ENCODE measurements at regions not wholly inside any gene's neighbourhood (a gene's known extent, or its start where the extent isn't known, plus 50 kb on each side); places are given as distances from the start of the nearest gene placed in this dataset.

- no peak for DNase-seq
These were observed 105.6 kb upstream of the CCDC112 start for GRCh38 chr5:115402092-115402491.

DNA sequence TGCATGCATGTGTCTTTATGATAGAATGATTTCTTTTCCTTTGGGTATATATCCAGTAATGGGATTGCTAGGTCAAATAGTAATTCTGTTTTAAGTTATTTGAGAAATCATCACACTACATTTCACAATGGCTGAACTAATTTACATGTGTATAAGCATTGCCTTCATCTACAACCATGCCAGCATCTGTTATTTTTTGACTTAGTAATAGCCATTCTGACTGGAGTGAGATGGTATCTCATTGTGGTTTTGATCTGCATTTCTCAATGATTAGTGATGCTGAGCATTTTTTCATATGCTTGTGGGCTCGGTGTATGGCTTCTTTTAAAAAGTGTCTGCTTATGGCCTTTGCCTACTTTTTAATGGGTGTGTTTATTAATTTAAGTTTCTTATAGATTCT is 102.3 kb upstream of the CCDC112 start:
- no peak for DNase-seq

DNA sequence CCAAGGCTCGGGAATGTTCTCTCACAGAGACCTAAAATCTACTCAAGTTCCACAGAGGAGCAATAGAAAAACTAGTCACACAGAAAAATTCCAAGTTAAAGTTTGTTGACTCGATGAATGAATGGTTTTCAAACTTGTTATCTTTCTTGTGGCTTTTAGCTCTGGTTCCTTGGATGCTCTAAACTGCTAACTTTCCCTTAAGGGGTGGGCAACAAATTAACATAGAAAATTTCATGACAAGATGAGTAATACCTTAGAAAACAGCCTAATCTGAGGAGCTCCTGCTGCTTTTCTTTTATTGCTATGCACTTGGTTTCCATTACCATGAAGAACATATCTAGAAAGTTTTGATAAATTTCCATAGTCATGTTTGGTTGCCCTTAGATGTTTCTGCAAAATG is 100.2 kb upstream of the CCDC112 start:
- no peak for DNase-seq

- no peak for DNase-seq
These were observed 99.6 kb upstream of the CCDC112 start for GRCh38 chr5:115396081-115396480.

DNA sequence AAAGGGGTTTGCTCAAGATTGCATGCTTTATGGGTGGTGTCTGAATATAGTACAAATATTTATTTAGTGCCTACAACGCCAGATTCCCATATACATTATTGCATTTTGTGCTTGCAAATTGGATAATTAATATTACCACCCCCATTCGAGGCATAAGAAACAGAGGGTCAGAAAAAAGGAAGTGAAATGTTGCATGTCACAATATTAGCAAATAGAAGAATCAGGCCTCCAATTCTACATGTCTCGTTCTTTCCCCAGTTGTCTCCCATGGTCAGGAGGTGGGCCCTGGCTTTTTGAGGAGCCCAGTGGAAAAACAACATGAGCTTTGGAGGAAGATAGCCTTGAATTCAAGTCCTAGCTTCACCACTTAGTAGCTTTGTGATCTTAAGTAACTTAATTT is 98.1 kb upstream of the CCDC112 start:
- DNase-seq: no peak

DNA sequence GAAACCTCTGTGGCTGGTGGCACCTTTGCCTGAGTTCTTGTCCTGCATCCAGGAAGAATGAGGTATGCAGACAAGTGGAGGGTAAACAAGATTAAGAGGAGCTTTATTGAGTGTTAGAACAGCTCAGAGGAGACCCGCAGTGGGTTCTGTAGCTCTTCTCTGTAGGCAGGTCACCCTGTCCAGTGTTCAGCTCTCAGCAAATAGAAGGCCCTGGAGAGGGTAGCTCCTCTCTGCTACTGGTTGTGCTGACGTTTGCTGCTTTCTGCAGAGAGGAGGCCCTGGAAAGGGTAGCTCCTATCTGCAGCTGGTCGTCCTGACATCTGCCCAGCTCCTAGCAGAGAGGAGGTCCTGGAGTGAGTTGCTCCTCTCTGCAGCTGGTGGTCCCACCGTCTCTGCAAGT is 96.8 kb upstream of the CCDC112 start:
- no peak for DNase-seq

DNA sequence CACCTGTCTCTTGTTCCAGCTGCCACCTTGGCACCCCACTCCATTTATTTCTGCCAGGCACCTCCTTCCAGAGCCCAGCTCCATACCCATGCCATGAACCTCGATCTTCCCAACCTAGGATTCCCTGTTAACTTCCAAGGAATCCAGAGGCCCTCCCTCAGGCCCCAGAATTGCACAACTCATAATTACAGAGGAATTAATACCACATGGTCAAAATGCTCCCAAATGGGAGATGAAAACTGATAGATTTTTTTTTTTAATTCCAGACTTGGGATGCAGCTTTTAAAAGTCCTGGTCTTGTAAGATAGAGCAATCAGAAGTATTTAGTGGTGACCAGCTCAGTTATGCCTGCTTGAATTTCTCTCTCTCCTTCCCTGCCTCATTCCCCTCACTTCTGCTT is 96.2 kb upstream of the CCDC112 start:
- no peak for DNase-seq

DNA sequence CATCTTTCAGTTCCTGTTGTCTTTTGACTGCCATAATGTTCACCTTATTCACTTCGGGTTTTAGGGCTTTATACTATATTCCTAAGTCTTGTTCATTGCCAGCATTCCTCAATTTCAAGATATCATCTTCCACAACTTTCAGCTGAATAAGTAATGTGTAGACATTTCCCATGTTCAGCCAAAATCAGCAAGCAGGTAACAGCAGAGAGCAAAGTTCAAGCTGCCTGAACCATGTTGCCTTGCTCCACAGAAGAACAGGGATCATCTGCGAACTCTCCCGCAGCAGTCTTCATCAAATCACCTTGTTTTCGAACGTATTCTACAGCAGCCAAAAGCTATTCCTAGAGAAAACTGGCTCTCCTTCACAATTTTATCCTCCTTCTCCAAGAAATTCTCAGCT is 95.3 kb upstream of the CCDC112 start:
- no peak for DNase-seq

- no peak for DNase-seq
These were observed 93.4 kb upstream of the CCDC112 start for GRCh38 chr5:115389799-115390382.

GRCh38 chr5:115389034-115389798 is 92.8 kb upstream of the CCDC112 start:
- DNase-seq: no peak

DNA sequence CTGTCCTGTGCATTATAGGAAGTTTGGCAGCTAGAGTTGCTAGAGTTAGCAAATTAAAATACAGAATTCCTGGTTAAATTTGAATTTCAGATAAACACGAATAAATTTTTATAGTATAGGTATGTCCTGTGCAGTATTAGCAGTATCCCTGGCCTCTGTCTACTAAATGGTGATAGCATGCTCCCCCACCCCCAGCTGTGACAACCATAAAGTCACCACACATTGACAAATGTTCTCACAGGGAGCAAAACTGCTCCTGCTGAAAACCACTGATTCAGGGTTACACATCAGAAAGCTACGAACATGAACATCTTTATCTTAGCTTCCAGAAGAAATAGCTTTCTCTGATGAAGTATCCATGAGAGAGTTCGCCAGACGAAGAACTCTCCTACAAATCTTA is 91.8 kb upstream of the CCDC112 start:
- no peak for DNase-seq

DNA sequence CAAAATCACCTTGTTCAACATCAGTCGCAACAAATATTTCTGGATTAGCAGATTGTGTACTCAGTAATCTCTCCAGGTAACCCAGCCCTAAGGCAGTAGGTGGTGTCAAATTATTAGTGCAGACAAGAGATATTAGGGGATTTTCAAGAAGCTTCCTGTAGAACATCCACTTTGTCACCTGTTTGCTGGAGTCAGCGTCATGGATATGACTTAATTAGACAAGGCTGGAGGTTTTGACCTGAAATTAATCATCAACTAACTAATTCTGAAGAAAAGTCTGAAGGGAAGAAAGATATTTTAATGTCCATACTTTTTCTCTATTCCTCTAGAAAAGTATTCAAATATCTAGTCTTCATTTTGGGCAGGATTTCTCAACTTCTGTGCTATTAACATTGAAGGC is 91.4 kb upstream of the CCDC112 start:
- no peak for DNase-seq

DNA sequence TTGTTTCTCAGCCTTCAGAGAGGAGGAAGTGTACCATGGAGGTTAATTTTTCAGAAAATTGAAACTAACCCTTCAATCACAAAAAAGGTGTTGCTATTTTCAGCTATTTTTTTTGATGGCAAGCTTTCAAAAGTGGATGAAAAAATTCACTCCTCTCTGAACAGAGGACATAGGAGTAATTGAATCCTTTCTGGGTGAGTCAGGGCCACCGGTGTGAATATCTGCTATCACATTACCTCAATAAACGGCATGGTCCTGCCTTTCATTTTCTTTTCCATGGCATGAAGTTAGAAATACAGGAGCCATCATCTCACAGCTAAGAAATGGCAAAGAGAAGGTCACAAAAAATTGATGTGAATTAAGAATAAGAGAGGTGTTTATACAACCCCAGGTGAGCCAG is 90.2 kb upstream of the CCDC112 start:
- DNase-seq: no peak

- no peak for DNase-seq
These were observed 88.3 kb upstream of the CCDC112 start for GRCh38 chr5:115384587-115385375.

GRCh38 chr5:115382989-115383388 is 86.5 kb upstream of the CCDC112 start:
- DNase-seq: no peak

- DNase-seq: no peak
These were observed 85.6 kb upstream of the CCDC112 start for GRCh38 chr5:115381911-115382662.

- DNase-seq: no peak
These were observed 83.3 kb upstream of the CCDC112 start for GRCh38 chr5:115379622-115380344.

GRCh38 chr5:115378754-115379153 is 82.3 kb upstream of the CCDC112 start:
- no peak for DNase-seq

- no peak for DNase-seq
These were observed 81.2 kb upstream of the CCDC112 start for GRCh38 chr5:115377468-115378217.

GRCh38 chr5:115375893-115376292 is 79.4 kb upstream of the CCDC112 start:
- DNase-seq: no peak

DNA sequence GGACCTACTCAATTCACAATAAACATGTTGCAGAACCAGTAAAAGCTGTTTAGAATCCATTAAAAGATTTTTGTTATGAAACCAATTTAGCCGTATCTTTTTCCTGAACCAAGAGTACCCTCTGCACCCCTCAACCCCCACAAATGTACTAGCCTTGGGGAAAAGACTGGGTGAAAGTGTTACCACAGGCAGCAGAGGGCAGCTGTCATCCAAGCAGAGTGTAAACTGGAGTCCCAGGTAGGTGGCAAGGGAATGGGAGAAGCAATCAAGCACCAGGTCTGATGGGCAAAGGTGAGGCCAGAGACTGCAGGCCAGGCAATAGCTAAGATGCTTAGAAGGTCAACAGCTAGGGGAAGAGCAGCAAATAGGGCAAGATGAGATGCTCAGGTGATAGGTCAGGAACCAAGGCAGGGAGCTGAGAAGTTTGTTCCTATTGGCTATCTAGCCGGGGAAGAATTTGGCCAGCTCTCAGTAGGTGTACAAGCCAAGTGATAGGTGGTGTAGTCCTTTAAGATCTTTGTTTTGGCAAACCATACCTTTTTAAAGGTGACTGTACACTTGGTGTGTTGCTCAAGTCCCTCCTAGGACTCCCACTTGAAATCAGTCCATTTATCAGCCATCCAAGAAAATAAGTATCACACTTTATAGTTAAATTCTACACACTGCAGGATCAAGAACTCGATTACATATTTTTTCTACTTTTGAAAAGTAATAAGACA is 77.8 kb upstream of the CCDC112 start:
- DNase-seq: no peak
